OCI-LY3 (cell line): ENCODE measurements at regions not wholly inside any gene's neighbourhood (a gene's known extent, or its start where the extent isn't known, plus 50 kb on each side); places are given as distances from the start of the nearest gene placed in this dataset.

ENCODE experiments used
- H2AFZ ChIP-seq: fragments of 200-600, 300-600 bp; shearing (Covaris generic); 2 replicates; pipeline ENCODE4 v1.6.0; 2014; ENCODE audit warnings: antibody characterized with exemption, low read depth, low read length
- H3K27ac ChIP-seq: fragments of 200-600, 300-600 bp; sonication (generic); 2 replicates; pipeline ENCODE4 v1.5.1; 2014; ENCODE audit warnings: mild to moderate bottlenecking, low read length, moderate library complexity, mixed read lengths
- H3K27me3 ChIP-seq: fragments of 200-600, 300-600 bp; sonication (generic); 2 replicates; pipeline ENCODE4 v1.6.1; 2014; ENCODE audit warnings: low read depth, low read length, mixed read lengths
- H3K36me3 ChIP-seq: fragments of 200-600, 300-600 bp; sonication (generic); replicated peaks from 2 replicates; pipeline ENCODE3; 2014; ENCODE audit warnings: low read depth, low read length, mixed read lengths
- H3K4me1 ChIP-seq: fragments of 300-600, 200-600 bp; sonication (generic); 2 replicates; pipeline ENCODE4 v1.6.1; 2014; ENCODE audit warnings: low read length, mixed read lengths
- H3K4me2 ChIP-seq: fragments of 200-600, 300-600 bp; sonication (generic); 2 replicates; pipeline ENCODE4 v1.6.1; 2014; ENCODE audit warnings: low read length, mixed read lengths
- H3K4me3 ChIP-seq: fragments of 300-600, 200-600 bp; sonication (generic); 2 replicates; pipeline ENCODE4 v1.5.1; 2014; ENCODE audit warnings: antibody characterized with exemption, mild to moderate bottlenecking, low read length, moderate library complexity
- H3K79me2 ChIP-seq: fragments of 300-600, 200-600 bp; shearing (Covaris generic); 2 replicates; pipeline ENCODE4 v1.6.1; 2014; ENCODE audit warnings: mild to moderate bottlenecking, low read length, mixed read lengths
- H3K9ac ChIP-seq: fragments of 300-600, 200-600 bp; shearing (Covaris generic); 2 replicates; pipeline ENCODE4 v1.6.0; 2014; ENCODE audit warnings: mild to moderate bottlenecking, low read length, moderate library complexity
- H3K9me3 ChIP-seq: fragments of 200-600, 300-600 bp; shearing (Covaris generic); 2 replicates; pipeline ENCODE4 v1.6.1; 2014; ENCODE audit warnings: low read length, mixed read lengths; ENCODE audit not compliant: insufficient read depth
- H4K20me1 ChIP-seq: fragments of 200-600, 300-600 bp; sonication (generic); 2 replicates; pipeline ENCODE4 v1.6.1; 2016; ENCODE audit warnings: low read length, mixed read lengths; ENCODE audit not compliant: insufficient read depth
- CTCF ChIP-seq: fragments of 200-600, 300-600 bp; sonication (generic); IDR thresholded peaks from 2 replicates; pipeline ENCODE4 v1.5.1; 2014; ENCODE audit warnings: antibody characterized with exemption, low read length, low read depth
- EZH2phosphoT487 ChIP-seq: fragments of 200-600 bp; shearing (Covaris generic); IDR thresholded peaks from 2 replicates; pipeline ENCODE4 v1.6.1; 2018; ENCODE audit warnings: antibody characterized with exemption, mixed run types, low read depth

- Histone ChIP-seq H3K27me3 (no peaks in the 10 kb centered on the region), H3K4me3 (no peak overlapping the region)
- TF ChIP-seq CTCF (no peak), EZH2phosphoT487 (no peak)
These were observed 321.5 kb upstream of the CLINT1 start for GRCh38 chr5:158180407-158180806.

GRCh38 chr5:158179271-158179670, 320.3 kb upstream of the CLINT1 start:
- Histone ChIP-seq H3K36me3 (no peaks in the 10 kb centered on the region), H3K4me3 (no peak overlapping the region), H3K4me1 (peaks cover 5% of the 10 kb centered on the region), H3K79me2 (no peaks in the 10 kb centered on the region), H3K4me2 (no peak overlapping the region), H2AFZ (no peak overlapping the region), H4K20me1 (no peaks in the 10 kb centered on the region), H3K9me3 (no peaks in the 10 kb centered on the region), H3K27me3 (no peaks in the 10 kb centered on the region), H3K27ac (no peak overlapping the region), H3K9ac (no peak overlapping the region)
- TF ChIP-seq CTCF (no peak), EZH2phosphoT487 (no peak)

More at GRCh38 chr5:158180407-158180806, 321.5 kb upstream of the CLINT1 start:
- Histone ChIP-seq H4K20me1 (no peaks in the 10 kb centered on the region), H3K4me1 (peaks cover under 1% of the 10 kb centered on the region), H3K79me2 (no peaks in the 10 kb centered on the region), H3K4me2 (no peak overlapping the region), H3K9ac (no peak overlapping the region), H3K27ac (no peak overlapping the region), H2AFZ (no peak overlapping the region), H3K9me3 (no peaks in the 10 kb centered on the region), H3K36me3 (no peaks in the 10 kb centered on the region)

- Histone ChIP-seq H3K9ac (no peak overlapping the region), H3K9me3 (no peaks in the 10 kb centered on the region), H3K36me3 (no peaks in the 10 kb centered on the region), H3K27me3 (no peaks in the 10 kb centered on the region), H3K4me2 (no peak overlapping the region), H3K79me2 (no peaks in the 10 kb centered on the region), H3K4me3 (no peak overlapping the region), H3K4me1 (peaks cover 5% of the 10 kb centered on the region), H2AFZ (no peak overlapping the region), H4K20me1 (no peaks in the 10 kb centered on the region), H3K27ac (no peak overlapping the region)
- TF ChIP-seq CTCF (no peak), EZH2phosphoT487 (no peak)
These were observed 319.6 kb upstream of the CLINT1 start for GRCh38 chr5:158178535-158178934.

- TF ChIP-seq CTCF: no peak
- Histone ChIP-seq H3K4me3 (no peak overlapping the region), H3K9ac (no peak overlapping the region), H3K9me3 (no peaks in the 10 kb centered on the region), H3K36me3 (no peaks in the 10 kb centered on the region), H3K79me2 (no peaks in the 10 kb centered on the region), H3K4me2 (no peak overlapping the region), H3K4me1 (peaks cover 5% of the 10 kb centered on the region), H3K27me3 (no peaks in the 10 kb centered on the region), H3K27ac (no peak overlapping the region), H2AFZ (no peak overlapping the region), H4K20me1 (no peaks in the 10 kb centered on the region)
These were observed 318.2 kb upstream of the CLINT1 start for GRCh38 chr5:158177146-158177545.
